ENCODE measurements at regions not wholly inside any gene's neighbourhood (a gene's known extent, or its start where the extent isn't known, plus 50 kb on each side); places are given as distances from the start of the nearest gene placed in this dataset.

DNA sequence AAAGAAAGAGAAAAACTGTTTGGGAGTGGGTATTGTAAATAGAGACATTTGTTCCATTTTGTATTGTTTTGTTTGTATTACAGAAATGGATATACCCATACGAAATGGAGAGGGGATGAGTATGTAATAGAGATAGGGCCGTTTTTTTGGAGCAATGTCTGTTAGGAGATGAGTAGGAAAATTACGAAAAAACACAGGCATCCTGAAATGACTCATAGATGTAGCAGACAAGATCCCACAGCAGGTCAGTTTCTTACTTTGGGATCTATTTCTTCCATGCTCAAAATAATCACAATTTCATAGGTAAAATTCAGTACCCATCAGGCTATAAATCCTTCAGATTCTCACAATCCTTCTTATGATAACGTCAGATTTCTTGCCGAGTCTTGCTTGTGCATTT lies 779.4 kb upstream of the SLITRK1 start:
- TF ChIP-seq POLR2AphosphoS5 (IDR thresholded peaks at IDR 0.05) (no peak), EP300 (IDR thresholded peaks at IDR 0.05; ENCODE audit: low read depth) (no peak)
- TF ChIP-seq, protein P1, sequence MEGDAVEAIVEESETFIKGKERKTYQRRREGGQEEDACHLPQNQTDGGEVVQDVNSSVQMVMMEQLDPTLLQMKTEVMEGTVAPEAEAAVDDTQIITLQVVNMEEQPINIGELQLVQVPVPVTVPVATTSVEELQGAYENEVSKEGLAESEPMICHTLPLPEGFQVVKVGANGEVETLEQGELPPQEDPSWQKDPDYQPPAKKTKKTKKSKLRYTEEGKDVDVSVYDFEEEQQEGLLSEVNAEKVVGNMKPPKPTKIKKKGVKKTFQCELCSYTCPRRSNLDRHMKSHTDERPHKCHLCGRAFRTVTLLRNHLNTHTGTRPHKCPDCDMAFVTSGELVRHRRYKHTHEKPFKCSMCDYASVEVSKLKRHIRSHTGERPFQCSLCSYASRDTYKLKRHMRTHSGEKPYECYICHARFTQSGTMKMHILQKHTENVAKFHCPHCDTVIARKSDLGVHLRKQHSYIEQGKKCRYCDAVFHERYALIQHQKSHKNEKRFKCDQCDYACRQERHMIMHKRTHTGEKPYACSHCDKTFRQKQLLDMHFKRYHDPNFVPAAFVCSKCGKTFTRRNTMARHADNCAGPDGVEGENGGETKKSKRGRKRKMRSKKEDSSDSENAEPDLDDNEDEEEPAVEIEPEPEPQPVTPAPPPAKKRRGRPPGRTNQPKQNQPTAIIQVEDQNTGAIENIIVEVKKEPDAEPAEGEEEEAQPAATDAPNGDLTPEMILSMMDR (IDR thresholded peaks at IDR 0.05): no peak
